ENCODE measurements at regions not wholly inside any gene's neighbourhood (a gene's known extent, or its start where the extent isn't known, plus 50 kb on each side); places are given as distances from the start of the nearest gene placed in this dataset.

DNA sequence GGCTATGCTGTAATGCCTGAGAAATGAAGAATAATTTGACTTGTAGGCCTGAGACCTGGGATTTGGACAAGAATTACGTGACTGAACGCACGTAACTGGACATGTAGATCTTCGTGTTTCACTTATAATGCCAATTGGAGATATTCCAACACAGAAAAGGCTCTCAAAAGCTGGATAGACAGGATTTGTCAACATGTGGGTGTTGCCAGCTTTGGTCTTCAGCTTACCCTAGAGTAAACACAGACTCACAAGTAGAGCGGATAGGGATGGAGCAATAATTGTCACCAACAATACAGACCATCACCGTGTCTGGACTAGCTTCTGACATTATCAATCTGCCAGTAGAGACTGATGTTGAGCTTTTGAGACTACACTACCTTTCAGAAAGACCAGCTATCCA lies 1511.0 kb upstream of the ADGRL3 start (continued):
- TF ChIP-seq, protein P1, sequence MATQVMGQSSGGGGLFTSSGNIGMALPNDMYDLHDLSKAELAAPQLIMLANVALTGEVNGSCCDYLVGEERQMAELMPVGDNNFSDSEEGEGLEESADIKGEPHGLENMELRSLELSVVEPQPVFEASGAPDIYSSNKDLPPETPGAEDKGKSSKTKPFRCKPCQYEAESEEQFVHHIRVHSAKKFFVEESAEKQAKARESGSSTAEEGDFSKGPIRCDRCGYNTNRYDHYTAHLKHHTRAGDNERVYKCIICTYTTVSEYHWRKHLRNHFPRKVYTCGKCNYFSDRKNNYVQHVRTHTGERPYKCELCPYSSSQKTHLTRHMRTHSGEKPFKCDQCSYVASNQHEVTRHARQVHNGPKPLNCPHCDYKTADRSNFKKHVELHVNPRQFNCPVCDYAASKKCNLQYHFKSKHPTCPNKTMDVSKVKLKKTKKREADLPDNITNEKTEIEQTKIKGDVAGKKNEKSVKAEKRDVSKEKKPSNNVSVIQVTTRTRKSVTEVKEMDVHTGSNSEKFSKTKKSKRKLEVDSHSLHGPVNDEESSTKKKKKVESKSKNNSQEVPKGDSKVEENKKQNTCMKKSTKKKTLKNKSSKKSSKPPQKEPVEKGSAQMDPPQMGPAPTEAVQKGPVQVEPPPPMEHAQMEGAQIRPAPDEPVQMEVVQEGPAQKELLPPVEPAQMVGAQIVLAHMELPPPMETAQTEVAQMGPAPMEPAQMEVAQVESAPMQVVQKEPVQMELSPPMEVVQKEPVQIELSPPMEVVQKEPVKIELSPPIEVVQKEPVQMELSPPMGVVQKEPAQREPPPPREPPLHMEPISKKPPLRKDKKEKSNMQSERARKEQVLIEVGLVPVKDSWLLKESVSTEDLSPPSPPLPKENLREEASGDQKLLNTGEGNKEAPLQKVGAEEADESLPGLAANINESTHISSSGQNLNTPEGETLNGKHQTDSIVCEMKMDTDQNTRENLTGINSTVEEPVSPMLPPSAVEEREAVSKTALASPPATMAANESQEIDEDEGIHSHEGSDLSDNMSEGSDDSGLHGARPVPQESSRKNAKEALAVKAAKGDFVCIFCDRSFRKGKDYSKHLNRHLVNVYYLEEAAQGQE (IDR thresholded peaks at IDR 0.05; ENCODE audit: unreplicated experiment) = no peak
- TF ChIP-seq, protein P2, sequence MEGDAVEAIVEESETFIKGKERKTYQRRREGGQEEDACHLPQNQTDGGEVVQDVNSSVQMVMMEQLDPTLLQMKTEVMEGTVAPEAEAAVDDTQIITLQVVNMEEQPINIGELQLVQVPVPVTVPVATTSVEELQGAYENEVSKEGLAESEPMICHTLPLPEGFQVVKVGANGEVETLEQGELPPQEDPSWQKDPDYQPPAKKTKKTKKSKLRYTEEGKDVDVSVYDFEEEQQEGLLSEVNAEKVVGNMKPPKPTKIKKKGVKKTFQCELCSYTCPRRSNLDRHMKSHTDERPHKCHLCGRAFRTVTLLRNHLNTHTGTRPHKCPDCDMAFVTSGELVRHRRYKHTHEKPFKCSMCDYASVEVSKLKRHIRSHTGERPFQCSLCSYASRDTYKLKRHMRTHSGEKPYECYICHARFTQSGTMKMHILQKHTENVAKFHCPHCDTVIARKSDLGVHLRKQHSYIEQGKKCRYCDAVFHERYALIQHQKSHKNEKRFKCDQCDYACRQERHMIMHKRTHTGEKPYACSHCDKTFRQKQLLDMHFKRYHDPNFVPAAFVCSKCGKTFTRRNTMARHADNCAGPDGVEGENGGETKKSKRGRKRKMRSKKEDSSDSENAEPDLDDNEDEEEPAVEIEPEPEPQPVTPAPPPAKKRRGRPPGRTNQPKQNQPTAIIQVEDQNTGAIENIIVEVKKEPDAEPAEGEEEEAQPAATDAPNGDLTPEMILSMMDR (conservative IDR thresholded peaks at IDR 0.05; ENCODE audit: low read depth in 2 of 2) = no peak

DNA sequence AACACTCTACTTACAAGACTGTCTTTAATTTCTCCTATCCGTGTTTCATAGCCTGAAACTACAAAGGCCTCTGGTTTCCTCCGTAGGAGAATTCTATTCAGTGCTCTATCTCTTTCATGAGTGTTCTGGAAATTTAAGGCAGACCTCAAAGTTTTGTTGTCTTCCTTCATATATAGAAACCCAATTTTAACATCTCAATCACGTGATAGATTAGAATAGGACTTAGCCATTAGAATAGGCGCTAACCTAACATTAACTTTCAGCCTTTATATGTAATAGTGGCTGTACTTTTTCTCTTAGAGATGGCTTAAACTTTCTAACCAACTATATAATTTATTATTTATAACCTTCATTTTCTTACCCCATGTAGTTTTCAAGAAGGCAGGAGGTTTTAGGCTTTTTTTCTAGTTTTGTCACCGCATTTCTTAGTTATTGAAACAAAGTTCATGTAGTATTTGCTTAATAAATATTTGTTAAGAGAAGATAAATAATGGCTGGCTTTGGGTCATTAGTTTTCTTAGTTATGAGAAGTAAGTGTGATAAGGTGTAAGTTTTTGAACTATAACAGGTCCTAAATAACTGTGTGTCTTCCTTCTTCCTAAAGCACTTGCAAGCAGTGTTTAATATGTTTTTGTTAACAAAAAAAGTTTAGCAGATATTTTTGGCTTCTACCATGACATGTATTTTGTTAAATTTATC lies 1504.6 kb upstream of the ADGRL3 start:
- peaks cover 3% of the 10 kb centered on the region; the same call in 2 of the 3 replicates for H3K4me1 Mint-ChIP-seq
- no peak for ATAC-seq
- H3F3A ChIP-seq (replicated peaks; ENCODE audit: low read depth) = no peaks in the 10 kb centered on the region
- H3K27ac ChIP-seq (ENCODE audit: low read depth) = no peak overlapping the region
- no peaks in the 10 kb centered on the region for H3K79me2 ChIP-seq (replicated peaks; ENCODE audit: insufficient read depth)
- H3K4me3 ChIP-seq = no peak overlapping the region
- TF ChIP-seq, protein P1 (IDR thresholded peaks at IDR 0.05; ENCODE audit: unreplicated experiment) = no peak
- H3K36me3 ChIP-seq (ENCODE audit: insufficient read depth) = no peaks in the 10 kb centered on the region
- no peaks in the 10 kb centered on the region for H4K20me1 ChIP-seq (replicated peaks; ENCODE audit: insufficient read depth)
- no peaks in the 10 kb centered on the region for H3K9me3 Mint-ChIP-seq
- H3K27ac Mint-ChIP-seq = no peak overlapping the region
- no peak overlapping the region for H3K4me3 Mint-ChIP-seq
- H3K36me3 Mint-ChIP-seq (ENCODE audit: low read depth) = no peaks in the 10 kb centered on the region
- no peak overlapping the region for H2AFZ ChIP-seq
- no peak overlapping the region for H3K4me2 ChIP-seq
- no peaks in the 10 kb centered on the region for H3K4me1 ChIP-seq (ENCODE audit: insufficient read depth)
- no peaks in the 10 kb centered on the region for H3K9me2 ChIP-seq (ENCODE audit: insufficient read depth)
- no peaks in the 10 kb centered on the region for H3K27me3 ChIP-seq (ENCODE audit: insufficient read depth)
- no peaks in the 10 kb centered on the region for H3K27me3 Mint-ChIP-seq (ENCODE audit: insufficient read depth, low read depth, poor library complexity)
- DNase-seq (ENCODE audit: low spot score) = no peak
